Keratinocyte (primary cell): ENCODE measurements at regions not wholly inside any gene's neighbourhood (a gene's known extent, or its start where the extent isn't known, plus 50 kb on each side); places are given as distances from the start of the nearest gene placed in this dataset.

Experiments
- DNase-seq: peaks from one replicate; pipeline ENCODE4 v3.0.0-alpha.2; 2011; ENCODE audit warnings: low read depth, missing footprints, low spot score
- FAIRE-seq: peaks from 2 replicates; lab custom pipeline; 2011; peaks lifted over from hg19 to GRCh38; lab: Jason Lieb, UNC
- H2AFZ ChIP-seq: 2 replicates; pipeline ENCODE4 v1.6.0; 2012; ENCODE audit warnings: low read length, control low read depth, inconsistent platforms; ENCODE audit not compliant: control insufficient read depth
- H3K27ac ChIP-seq: 2 replicates; pipeline ENCODE4 v1.5.1; 2011; ENCODE audit warnings: low read length; ENCODE audit not compliant: control insufficient read depth, insufficient read depth
- H3K27me3 ChIP-seq: 3 replicates; pipeline ENCODE4 v1.6.0; 2011; ENCODE audit warnings: low read length; ENCODE audit not compliant: control insufficient read depth, insufficient read depth; ENCODE audit errors: extremely low read depth
- H3K36me3 ChIP-seq, 2 experiments: 2 replicates in 1 of 2; 3 replicates in 1 of 2; pipeline ENCODE4 v1.5.1; 2011; ENCODE audit warnings: low read length in 2 of 2, mild to moderate bottlenecking in 1 of 2; ENCODE audit not compliant: control insufficient read depth in 2 of 2, insufficient read depth in 2 of 2; ENCODE audit errors: extremely low read depth in 1 of 2
- H3K4me1 ChIP-seq: 3 replicates; pipeline ENCODE4 v1.5.1; 2011; ENCODE audit warnings: low read length; ENCODE audit not compliant: control insufficient read depth, insufficient read depth; ENCODE audit errors: extremely low read depth
- H3K4me2 ChIP-seq: 3 replicates; pipeline ENCODE4 v1.6.0; 2011; ENCODE audit warnings: low read depth, low read length; ENCODE audit not compliant: control insufficient read depth, insufficient read depth; ENCODE audit errors: extremely low read depth
- H3K4me3 ChIP-seq, 3 experiments: fragments of 200-600 bp in 1 of 3; sonication (generic) in 1 of 3; 2 replicates in 2 of 3; 3 replicates in 1 of 3; pipeline ENCODE4 v1.5.1; 2011 to 2016; ENCODE audit warnings: low read length in 3 of 3, mild to moderate bottlenecking in 3 of 3, control low read depth in 2 of 3, inconsistent platforms in 1 of 3, low read depth in 1 of 3, mixed read lengths in 1 of 3, mixed run types in 1 of 3, moderate library complexity in 1 of 3; ENCODE audit not compliant: control insufficient read depth in 2 of 3, insufficient read depth in 2 of 3; ENCODE audit errors: extremely low read depth in 1 of 3
- H3K79me2 ChIP-seq: 2 replicates; pipeline ENCODE4 v1.6.0; 2012; ENCODE audit warnings: low read length; ENCODE audit not compliant: control insufficient read depth, insufficient read depth
- H3K9ac ChIP-seq: 3 replicates; pipeline ENCODE4 v1.6.0; 2011; ENCODE audit warnings: low read length; ENCODE audit not compliant: control insufficient read depth, insufficient read depth; ENCODE audit errors: extremely low read depth
- H3K9me1 ChIP-seq: 3 replicates; pipeline ENCODE4 v1.6.0; 2011; ENCODE audit warnings: low read length; ENCODE audit not compliant: control insufficient read depth, insufficient read depth; ENCODE audit errors: extremely low read depth
- H3K9me3 ChIP-seq: 2 replicates; pipeline ENCODE4 v1.5.1; 2012; ENCODE audit warnings: low read depth, low read length; ENCODE audit not compliant: control insufficient read depth
- H4K20me1 ChIP-seq: 3 replicates; pipeline ENCODE4 v1.6.0; 2011; ENCODE audit warnings: low read length; ENCODE audit not compliant: control insufficient read depth, insufficient read depth; ENCODE audit errors: extremely low read depth
- CTCF ChIP-seq, 3 experiments: IDR thresholded peaks in 1 of 3; conservative IDR thresholded peaks in 1 of 3; optimal IDR thresholded peaks in 1 of 3; 2 replicates in 2 of 3; 3 replicates in 1 of 3; pipeline versions ENCODE3 to v1.5.1; 2011; ENCODE audit warnings: low read length in 3 of 3, mild to moderate bottlenecking in 3 of 3, moderate library complexity in 2 of 3, control low read depth in 1 of 3, inconsistent platforms in 1 of 3; ENCODE audit not compliant: insufficient read depth in 2 of 3; ENCODE audit errors: extremely low read depth in 1 of 3
- EZH2 ChIP-seq: IDR thresholded peaks from one replicate; pipeline ENCODE4 v1.6.1; 2012; ENCODE audit warnings: inconsistent platforms, mild to moderate bottlenecking, low read length, moderate library complexity
- dilution Hi-C: fragments of 300-500 bp; cut with MboI; formaldehyde crosslinking; loops from one replicate; pipeline ENCODE4 v1.7.0; 2020; ENCODE audit warnings: low sequenced_read_pairs; ENCODE audit not compliant: extremely low pct_ligation_motif_present

DNA sequence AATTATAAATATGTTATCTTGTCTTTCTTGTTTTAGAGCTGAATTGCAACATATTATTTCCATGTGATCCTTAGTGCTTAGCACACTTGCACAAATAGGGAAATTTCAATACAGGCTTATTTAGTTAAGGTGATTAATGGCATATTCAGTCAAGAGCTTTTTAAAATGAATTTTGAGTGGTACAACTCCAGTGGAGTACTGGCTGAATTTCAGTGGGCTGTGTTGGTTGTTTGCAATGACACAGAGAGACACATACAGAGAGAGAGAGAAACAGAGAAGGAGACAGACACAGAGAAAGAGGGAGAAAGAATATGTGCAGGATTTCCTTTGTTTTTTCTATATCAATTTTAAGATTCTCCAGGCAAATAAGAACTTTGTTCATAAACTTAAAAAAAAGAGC is 766.9 kb downstream of the DNAJB9 start:
- FAIRE-seq: no peak
- dilution Hi-C loops: no loop called here
- no peaks in the 10 kb centered on the region for H3K27me3 ChIP-seq
- H3K9me3 ChIP-seq: no peaks in the 10 kb centered on the region
- H3K27ac ChIP-seq: no peak overlapping the region
- no peak for DNase-seq
- H3K4me2 ChIP-seq: no peak overlapping the region
- TF ChIP-seq EZH2 (no peak), CTCF (optimal IDR thresholded peaks at IDR 0.05 in 1 of 3, IDR thresholded peaks at IDR 0.05 in 1 of 3, conservative IDR thresholded peaks at IDR 0.05 in 1 of 3; ENCODE audit: extremely low read depth in 1 of 3, insufficient read depth in 2 of 3, low read length in 3 of 3) (no peak)
- no peaks in the 10 kb centered on the region for H3K79me2 ChIP-seq
- no peaks in the 10 kb centered on the region for H3K4me1 ChIP-seq
- no peaks in the 10 kb centered on the region for H3K9me1 ChIP-seq
- no peaks in the 10 kb centered on the region for H3K36me3 ChIP-seq
- H3K4me3 ChIP-seq: no peak overlapping the region
- no peaks in the 10 kb centered on the region for H4K20me1 ChIP-seq
- no peak overlapping the region for H3K9ac ChIP-seq
- no peak overlapping the region for H2AFZ ChIP-seq

GRCh38 chr7:109343678-109344077 is 774.0 kb downstream of the DNAJB9 start:
- Histone ChIP-seq H3K9ac (no peak overlapping the region), H3K9me1 (no peaks in the 10 kb centered on the region), H4K20me1 (no peaks in the 10 kb centered on the region), H3K4me3 (no peak overlapping the region), H3K27me3 (no peaks in the 10 kb centered on the region), H3K4me1 (no peaks in the 10 kb centered on the region), H2AFZ (no peak overlapping the region), H3K36me3 (no peaks in the 10 kb centered on the region), H3K4me2 (no peak overlapping the region), H3K27ac (no peak overlapping the region), H3K79me2 (no peaks in the 10 kb centered on the region), H3K9me3 (no peaks in the 10 kb centered on the region)
- DNase-seq (no peak), FAIRE-seq (no peak)
- no peak for TF ChIP-seq CTCF (optimal IDR thresholded peaks at IDR 0.05 in 1 of 3, IDR thresholded peaks at IDR 0.05 in 1 of 3, conservative IDR thresholded peaks at IDR 0.05 in 1 of 3; ENCODE audit: extremely low read depth in 1 of 3, insufficient read depth in 2 of 3, low read length in 3 of 3)
- dilution Hi-C loops: no loop called here
